IMR-90 (cell line): ENCODE measurements at regions not wholly inside any gene's neighbourhood (a gene's known extent, or its start where the extent isn't known, plus 50 kb on each side); places are given as distances from the start of the nearest gene placed in this dataset.

Experiments used
- CTCF ChIP-seq: conservative IDR thresholded peaks from 2 replicates; pipeline ENCODE4 v1.5.1; 2012; ENCODE audit warnings: mild to moderate bottlenecking, low read depth, low read length, improper control_type of control experiment
- MAZ ChIP-seq: IDR thresholded peaks from 2 replicates; pipeline ENCODE4 v1.6.1; 2012; ENCODE audit warnings: low read depth, mild to moderate bottlenecking, low read length, improper control_type of control experiment, moderate library complexity, borderline replicate concordance
- POLR2A ChIP-seq: IDR thresholded peaks from 2 replicates; pipeline ENCODE4 v1.6.1; 2012; ENCODE audit warnings: mild to moderate bottlenecking, low read depth, low read length

GRCh38 chr5:84634256-84634655 lies 249.6 kb upstream of the EDIL3 start:
- no peak for TF ChIP-seq CTCF
- no peak for TF ChIP-seq POLR2A
- no peak for TF ChIP-seq MAZ
